HepG2 (cell line): ENCODE measurements at regions not wholly inside any gene's neighbourhood (a gene's known extent, or its start where the extent isn't known, plus 50 kb on each side); places are given as distances from the start of the nearest gene placed in this dataset.

Experiments used
- FOSL1 ChIP-seq: sonication (generic); formaldehyde crosslinking; IDR thresholded peaks from 2 replicates; pipeline ENCODE4 v1.9.0; 2021; ENCODE audit warnings: missing genetic modification reagents, borderline replicate concordance
- FOSL2 ChIP-seq: sonication (generic); formaldehyde crosslinking; IDR thresholded peaks from 2 replicates; pipeline ENCODE4 v1.4.0; 2020; ENCODE audit warnings: missing genetic modification reagents
- HNRNPL ChIP-seq: fragments of 200-400 bp; formaldehyde crosslinking; IDR thresholded peaks from 2 replicates; pipeline ENCODE4 v1.6.1; 2017; ENCODE audit warnings: mild to moderate bottlenecking, low read depth, low read length
- MEF2D ChIP-seq: sonication (generic); formaldehyde crosslinking; IDR thresholded peaks from 2 replicates; pipeline ENCODE4 v1.5.1; 2020; ENCODE audit warnings: mild to moderate bottlenecking, missing genetic modification reagents
- PRPF4 ChIP-seq: fragments of 200-400 bp; formaldehyde crosslinking; IDR thresholded peaks from 2 replicates; pipeline ENCODE4 v1.6.1; 2016; ENCODE audit warnings: low read length, low read depth; ENCODE audit not compliant: poor library complexity, severe bottlenecking
- SUZ12 ChIP-seq: fragments of 150-350 bp; IDR thresholded peaks from 2 replicates; pipeline ENCODE4 v1.6.1; 2014; ENCODE audit warnings: low read depth, low read length
- ZFP36 ChIP-seq: fragments of 150-350 bp; IDR thresholded peaks from 2 replicates; pipeline ENCODE4 v1.6.1; 2018; ENCODE audit warnings: borderline replicate concordance, low read length, low read depth; ENCODE audit not compliant: partially characterized antibody
- ZFP62 ChIP-seq: sonication (generic); formaldehyde crosslinking; IDR thresholded peaks from 2 replicates; pipeline ENCODE4 v1.4.0; 2020; ENCODE audit warnings: missing genetic modification reagents
- ZHX1 ChIP-seq: sonication (generic); formaldehyde crosslinking; IDR thresholded peaks from 2 replicates; pipeline ENCODE4 v1.8.1; 2022; ENCODE audit warnings: low read depth, mild to moderate bottlenecking, missing genetic modification reagents
- ZNF225 ChIP-seq: sonication (generic); formaldehyde crosslinking; IDR thresholded peaks from 2 replicates; pipeline ENCODE4 v1.4.0; 2020; ENCODE audit warnings: mild to moderate bottlenecking, missing genetic modification reagents
- ZNF263 ChIP-seq: sonication (generic); formaldehyde crosslinking; IDR thresholded peaks from 2 replicates; pipeline ENCODE4 v1.4.0; 2020; ENCODE audit warnings: missing genetic modification reagents

GRCh38 chr3:106332129-106332528 lies 463.3 kb upstream of the CBLB start:
- TF ChIP-seq SUZ12 (no peak), ZNF263 (no peak), ZFP62 (CRISPR knock-in tag) (no peak), ZNF225 (CRISPR knock-in tag) (no peak), ZHX1 (CRISPR knock-in tag) (no peak), FOSL2 (CRISPR knock-in tag) (no peak), FOSL1 (CRISPR knock-in tag) (no peak), ZFP36 (no peak), HNRNPL (no peak), PRPF4 (no peak), MEF2D (CRISPR knock-in tag) (no peak)
